Motor neuron (in vitro differentiated cells): ENCODE measurements at regions not wholly inside any gene's neighbourhood (a gene's known extent, or its start where the extent isn't known, plus 50 kb on each side); places are given as distances from the start of the nearest gene placed in this dataset.
"Not testable (repeated sequence)": the region's sequence is repeated elsewhere in the genome, so short reads cannot be mapped to it uniquely, and the experiment has no call there.

ENCODE experiments used
- ATAC-seq, 8 experiments: fragments of 200-7000 bp; cut with Tn5 transposase; replicated peaks in 6 of 8; 2 replicates each; pipeline ENCODE4 v1.8.0; 2021; ENCODE audit warnings: mild to moderate bottlenecking in 8 of 8, moderate library complexity in 8 of 8
- H3K27ac ChIP-seq, 2 donors: fragments of 250-450 bp; sonication (Bioruptor Pico); 2 replicates each; pipeline ENCODE4 v1.9.0; 2021; ENCODE audit warnings: antibody characterized with exemption in 2 of 2, mild to moderate bottlenecking in 2 of 2, moderate library complexity in 1 of 2
- H3K4me1 ChIP-seq, 2 donors: fragments of 250-450 bp; sonication (Bioruptor Pico); replicated peaks in 1 of 2; 2 replicates each; pipeline ENCODE4 v1.6.1; 2021; ENCODE audit warnings: antibody characterized with exemption in 2 of 2, mild to moderate bottlenecking in 2 of 2, moderate library complexity in 1 of 2
- H3K4me3 ChIP-seq, 5 donors: fragments of 250-450 bp; sonication (Bioruptor Pico); 2 replicates each; pipeline ENCODE4 v1.9.0; 2021; ENCODE audit warnings: antibody characterized with exemption in 5 of 5, mild to moderate bottlenecking in 5 of 5, moderate library complexity in 4 of 5
- WGBS, 10 experiments: fragments of 450-650 bp; shearing (Covaris generic); methylation state at CpG; one replicate each; pipeline ENCODE4 v1.0.0; 2022; 5-methylcytosine and 5-hydroxymethylcytosine counted together
- in situ Hi-C, 9 experiments: fragments of 400-800 bp; cut with MboI; loops; one replicate each; pipeline ENCODE4 v1.15.0; 2021; ENCODE audit warnings: low sequenced_read_pairs in 9 of 9, low pct_unique_long_range_greater_than_20kb in 2 of 9; ENCODE audit not compliant: unreplicated experiment in 9 of 9

GRCh38 chr3:4061783-4062360, 241.3 kb upstream of the SETMAR start:
- Histone ChIP-seq H3K4me3 (no peak overlapping the region), H3K27ac (no peak overlapping the region), H3K4me1 (peaks cover 2 to 11% of the 10 kb centered on the region in 2 donors)
- ATAC-seq: no peak
- in situ Hi-C loops: no loop called here
- 0 to 100% (median 17%) methylated on average over 1 to 4 of the region's 4 CpGs; no CpG with 5 or more reads in 3 of the 10 experiments for WGBS, 10 experiments

GRCh38 chr3:4062621-4063020, 240.5 kb upstream of the SETMAR start:
- no peak for ATAC-seq
- no peak overlapping the region for H3K27ac ChIP-seq
- in situ Hi-C loops: no loop called here
- no peak overlapping the region for H3K4me3 ChIP-seq
- H3K4me1 ChIP-seq: peaks cover 2 to 11% of the 10 kb centered on the region in 2 donors
- 13 to 100% (median 61%) methylated on average over 1 of the region's 1 CpG; no CpG with 5 or more reads in 2 of the 10 experiments for WGBS, 10 experiments

- peak in 3 of 8 experiments; percentile 65 to 78 (median 70) for ATAC-seq
- in situ Hi-C loops: no loop called here
- WGBS, 10 experiments: 20 to 100% (median 87%) methylated on average over 2 to 4 of the region's 4 CpGs; no CpG with 5 or more reads in 1 of the 10 experiments
- Histone ChIP-seq H3K4me1 (peaks cover 2% of the 10 kb centered on the region in 2 donors), H3K4me3 (no peak overlapping the region), H3K27ac (no peak overlapping the region)
Observed at GRCh38 chr3:4063916-4064574, 239.1 kb upstream of the SETMAR start.

- H3K4me1 ChIP-seq: peaks cover 0 to 2% of the 10 kb centered on the region in 2 donors
- 19 to 100% (median 76%) methylated on average over 1 to 2 of the region's 2 CpGs for WGBS, 10 experiments
- in situ Hi-C loops: no loop called here
Observed at GRCh38 chr3:4065085-4065484, 238.1 kb upstream of the SETMAR start.

GRCh38 chr3:4065554-4065953, 237.6 kb upstream of the SETMAR start:
- ATAC-seq: no peak
- WGBS, 10 experiments: 0 to 100% (median 71%) methylated on average over 1 of the region's 1 CpG; no CpG with 5 or more reads in 2 of the 10 experiments

More at GRCh38 chr3:4065085-4065484, 238.1 kb upstream of the SETMAR start:
- no peak for ATAC-seq
- H3K4me3 ChIP-seq: no peak overlapping the region
- H3K27ac ChIP-seq: no peak overlapping the region

GRCh38 chr3:4067893-4068292, 235.3 kb upstream of the SETMAR start:
- no peak for ATAC-seq
- H3K27ac ChIP-seq: no peak overlapping the region
- in situ Hi-C loops: no loop called here
- no peak overlapping the region for H3K4me3 ChIP-seq
- peaks cover 0 to 2% of the 10 kb centered on the region in 2 donors for H3K4me1 ChIP-seq

More at GRCh38 chr3:4065554-4065953, 237.6 kb upstream of the SETMAR start:
- H3K27ac ChIP-seq: no peak overlapping the region
- peaks cover 0 to 2% of the 10 kb centered on the region in 2 donors for H3K4me1 ChIP-seq
- no peak overlapping the region for H3K4me3 ChIP-seq
- in situ Hi-C loops: no loop called here

- H3K27ac ChIP-seq: no peak overlapping the region
- in situ Hi-C loops: no loop called here
- WGBS, 10 experiments: 7 to 100% (median 60%) methylated on average over 1 to 2 of the region's 2 CpGs; no CpG with 5 or more reads in 1 of the 10 experiments
- no peak for ATAC-seq
- no peak overlapping the region for H3K4me3 ChIP-seq
- peaks cover 0 to 2% of the 10 kb centered on the region in 2 donors for H3K4me1 ChIP-seq
Observed at GRCh38 chr3:4069796-4070195, 233.4 kb upstream of the SETMAR start.

- ATAC-seq: peak in 5 of 8 experiments; percentile 24 to 75 (median 35)
- H3K27ac ChIP-seq: no peak overlapping the region
Observed at GRCh38 chr3:4071481-4072184, 231.5 kb upstream of the SETMAR start.

GRCh38 chr3:4077278-4077677, 225.9 kb upstream of the SETMAR start:
- H3K27ac ChIP-seq, H3K4me3 ChIP-seq, in situ Hi-C loops, H3K4me1 ChIP-seq, ATAC-seq: not testable (repeated sequence)
- 0% methylated on average over 1 of the region's 2 CpGs; no CpG with 5 or more reads in 9 of the 10 experiments for whole genome bisulfite sequencing, 10 experiments

More at GRCh38 chr3:4071481-4072184, 231.5 kb upstream of the SETMAR start:
- in situ Hi-C loops: no loop called here
- 35 to 60% (median 51%) methylated on average over 1 to 4 of the region's 5 CpGs; no CpG with 5 or more reads in 4 of the 10 experiments for WGBS, 10 experiments
- Histone ChIP-seq H3K4me3 (no peak overlapping the region), H3K4me1 (no peaks in the 10 kb centered on the region)

GRCh38 chr3:4077950-4078349, 225.2 kb upstream of the SETMAR start:
- Histone ChIP-seq H3K4me3 (no peak overlapping the region), H3K4me1 (no peaks in the 10 kb centered on the region), H3K27ac (no peak overlapping the region)
- peak in 5 of 8 experiments; percentile 31 to 65 (median 38) for ATAC-seq
- in situ Hi-C loops: no loop called here
- WGBS, 10 experiments: 0 to 79% (median 40%) methylated on average over 1 to 2 of the region's 2 CpGs; no CpG with 5 or more reads in 1 of the 10 experiments

GRCh38 chr3:4078903-4079302, 224.3 kb upstream of the SETMAR start:
- no peak for ATAC-seq
- in situ Hi-C loops: no loop called here
- H3K4me1 ChIP-seq: no peaks in the 10 kb centered on the region
- WGBS, 10 experiments: 8 to 100% (median 84%) methylated on average over 1 to 8 of the region's 8 CpGs; no CpG with 5 or more reads in 1 of the 10 experiments
- H3K27ac ChIP-seq: no peak overlapping the region
- no peak overlapping the region for H3K4me3 ChIP-seq

- ATAC-seq: no peak
- Histone ChIP-seq H3K4me1 (no peaks in the 10 kb centered on the region), H3K4me3 (no peak overlapping the region), H3K27ac (no peak overlapping the region)
- in situ Hi-C loops: no loop called here
- 0 to 91% (median 80%) methylated on average over 1 to 6 of the region's 6 CpGs for WGBS, 10 experiments
Observed at GRCh38 chr3:4079339-4080195, 223.6 kb upstream of the SETMAR start.
